Fibroblast of skin of left biceps (primary cell): ENCODE measurements at regions not wholly inside any gene's neighbourhood (a gene's known extent, or its start where the extent isn't known, plus 50 kb on each side); places are given as distances from the start of the nearest gene placed in this dataset.
"Not testable (repeated sequence)": the region's sequence is repeated elsewhere in the genome, so short reads cannot be mapped to it uniquely, and the experiment has no call there.

Experiments
- DNase-seq, 2 experiments: peaks; one replicate each; pipeline ENCODE4 v3.0.0-alpha.2; 2013; ENCODE audit warnings: low read depth in 2 of 2

GRCh38 chr12:84276215-84276614, 636.4 kb downstream of the SLC6A15 start:
- DNase-seq = no peak

DNA sequence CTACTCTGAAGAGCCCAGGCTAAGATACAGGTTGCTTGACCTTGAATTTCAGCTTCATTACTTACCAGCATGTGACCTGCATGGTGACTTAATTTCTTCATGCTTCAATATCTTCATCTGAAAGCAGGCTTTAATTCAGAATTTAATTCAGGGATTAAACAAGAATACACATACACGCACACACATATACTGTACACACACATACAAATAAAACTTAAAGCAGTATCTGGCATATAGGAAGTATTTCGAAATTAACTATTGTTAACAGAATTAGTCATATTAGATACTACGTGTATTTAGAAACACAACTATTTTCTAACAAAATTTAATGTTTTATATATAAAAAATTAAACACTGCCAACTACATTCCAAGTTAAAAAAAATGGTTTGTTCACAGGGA, 640.3 kb downstream of the SLC6A15 start:
- DNase-seq = no peak

GRCh38 chr12:84270470-84271140, 642.0 kb downstream of the SLC6A15 start:
- no peak for DNase-seq

- no peak for DNase-seq
These were observed 664.7 kb downstream of the SLC6A15 start for GRCh38 chr12:84247931-84248330.

- no peak for DNase-seq
These were observed 668.9 kb downstream of the SLC6A15 start for GRCh38 chr12:84243686-84244085.

GRCh38 chr12:84222841-84223240, 689.8 kb downstream of the SLC6A15 start:
- no peak for DNase-seq

- no peak for DNase-seq
These were observed 694.2 kb downstream of the SLC6A15 start for GRCh38 chr12:84218406-84218805.

- no peak for DNase-seq
These were observed 710.6 kb downstream of the SLC6A15 start for GRCh38 chr12:84201976-84202375.

DNA sequence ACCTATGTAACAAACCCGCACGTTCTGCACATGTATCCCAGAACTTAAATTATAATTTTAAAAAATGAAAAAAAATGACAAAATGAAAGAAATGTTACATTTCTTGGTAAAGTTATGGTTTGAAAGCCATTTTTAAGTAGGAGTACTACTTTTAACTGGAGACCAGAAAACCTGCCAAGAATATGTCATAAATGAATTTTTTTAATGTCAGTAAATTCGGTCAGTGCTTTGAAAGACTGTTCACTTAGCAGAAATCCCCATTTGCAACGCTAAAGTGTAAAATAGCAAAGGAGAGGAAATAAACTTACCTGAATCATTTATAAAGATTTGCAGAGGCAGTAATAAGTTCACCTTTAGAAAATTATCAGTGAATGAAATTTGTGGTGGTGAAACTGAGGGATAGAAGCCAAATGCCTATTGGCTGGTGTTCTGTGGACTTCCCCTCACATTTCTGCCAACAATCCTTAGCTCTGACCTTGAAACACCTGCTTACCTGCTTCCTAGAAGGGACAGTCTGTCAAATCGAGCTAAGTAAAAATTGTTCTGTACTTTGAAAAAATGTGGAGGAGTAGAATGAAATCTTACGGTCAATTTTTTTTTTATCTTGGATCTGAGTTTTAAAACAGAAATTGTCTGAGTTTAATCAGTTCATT, 714.2 kb downstream of the SLC6A15 start:
- DNase-seq = no peak

DNA sequence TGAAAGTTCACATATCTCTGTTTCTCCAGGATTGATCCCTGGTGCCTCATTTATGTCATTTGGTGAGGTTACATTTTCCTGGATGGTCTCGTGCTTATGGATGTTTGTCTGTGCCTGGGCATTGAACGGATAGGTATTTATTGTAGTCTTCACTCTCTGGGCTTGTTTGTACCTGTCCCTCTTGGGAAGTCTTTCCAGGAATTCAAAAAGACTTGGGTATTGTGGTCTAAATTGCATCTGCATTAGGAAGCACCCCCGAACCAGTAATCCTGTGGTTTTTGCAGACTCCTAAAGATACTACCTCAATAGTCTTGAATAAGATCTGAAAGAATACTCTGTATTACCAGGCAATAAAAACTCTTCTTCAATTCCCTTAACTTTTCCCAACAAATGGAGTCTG, 720.8 kb downstream of the SLC6A15 start:
- DNase-seq = no peak

GRCh38 chr12:84186433-84186832, 726.2 kb downstream of the SLC6A15 start:
- DNase-seq = no peak

DNA sequence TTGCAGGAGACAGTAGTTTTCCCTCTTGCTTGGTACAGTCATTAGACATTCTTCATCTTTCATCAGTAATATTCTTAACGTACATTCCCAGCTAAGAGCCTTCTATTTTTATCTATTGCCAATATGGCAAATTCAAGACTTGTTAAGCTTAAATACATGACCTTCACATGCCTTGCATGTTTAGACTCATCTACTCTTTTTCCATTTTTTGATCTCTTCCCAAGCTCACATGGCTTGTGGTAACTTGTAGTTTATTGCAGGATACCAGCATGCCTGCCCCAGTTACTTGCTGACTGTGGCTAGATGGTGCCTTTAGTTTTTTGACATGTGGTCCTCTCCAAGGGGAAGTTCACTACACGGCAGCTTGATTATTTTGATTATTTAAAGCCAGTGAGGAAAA, 729.0 kb downstream of the SLC6A15 start:
- DNase-seq = no peak

- no peak for DNase-seq
These were observed 738.5 kb downstream of the SLC6A15 start for GRCh38 chr12:84174115-84174514.

DNA sequence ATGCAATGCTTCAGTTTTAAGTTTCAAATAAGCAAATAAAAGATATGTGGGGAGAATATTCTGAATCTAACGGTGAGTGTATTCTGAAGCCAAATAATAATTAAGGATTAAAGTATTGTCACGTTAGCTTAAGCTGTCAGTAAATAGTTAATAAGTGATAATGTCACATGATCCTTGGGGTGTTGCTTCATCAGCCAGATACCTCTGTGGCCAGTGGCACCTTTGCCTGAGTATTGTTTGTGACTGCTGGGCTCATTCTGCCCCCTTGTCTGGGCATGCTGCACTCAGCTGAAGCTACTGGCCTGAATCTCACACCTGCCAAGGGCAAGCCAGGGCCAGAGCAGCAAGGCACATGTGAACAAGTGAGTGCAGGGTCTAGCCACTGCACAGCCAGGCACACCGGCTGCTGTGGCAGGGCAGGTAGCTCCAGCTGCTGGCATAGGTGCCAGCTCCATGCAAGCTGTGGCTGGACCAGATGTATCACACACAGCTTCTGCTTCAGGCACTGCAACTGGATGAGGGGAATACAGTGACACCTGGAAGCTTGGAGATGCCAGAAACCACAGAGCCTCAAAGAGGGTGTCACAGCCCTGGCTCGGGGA, 739.7 kb downstream of the SLC6A15 start:
- no peak for DNase-seq

DNA sequence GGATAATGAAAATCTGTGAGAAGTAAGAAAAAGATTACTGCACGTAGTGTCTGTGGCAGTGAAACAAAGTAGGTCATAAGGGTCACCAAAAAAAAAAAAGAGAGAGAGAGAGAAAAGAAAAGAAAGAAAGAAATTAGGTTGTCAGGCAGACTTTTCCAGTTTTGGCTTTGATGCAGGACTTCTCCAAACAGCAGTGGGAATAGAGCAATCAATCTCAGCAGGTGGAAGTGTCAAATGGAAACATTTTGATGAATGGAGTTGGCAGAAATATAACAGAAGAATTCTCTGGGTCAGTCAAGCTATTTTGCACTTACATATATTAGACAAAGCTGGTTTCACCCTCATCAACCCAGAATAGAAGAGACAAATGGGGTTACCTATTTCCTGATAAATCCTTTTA, 745.8 kb downstream of the SLC6A15 start:
- DNase-seq = no peak

DNA sequence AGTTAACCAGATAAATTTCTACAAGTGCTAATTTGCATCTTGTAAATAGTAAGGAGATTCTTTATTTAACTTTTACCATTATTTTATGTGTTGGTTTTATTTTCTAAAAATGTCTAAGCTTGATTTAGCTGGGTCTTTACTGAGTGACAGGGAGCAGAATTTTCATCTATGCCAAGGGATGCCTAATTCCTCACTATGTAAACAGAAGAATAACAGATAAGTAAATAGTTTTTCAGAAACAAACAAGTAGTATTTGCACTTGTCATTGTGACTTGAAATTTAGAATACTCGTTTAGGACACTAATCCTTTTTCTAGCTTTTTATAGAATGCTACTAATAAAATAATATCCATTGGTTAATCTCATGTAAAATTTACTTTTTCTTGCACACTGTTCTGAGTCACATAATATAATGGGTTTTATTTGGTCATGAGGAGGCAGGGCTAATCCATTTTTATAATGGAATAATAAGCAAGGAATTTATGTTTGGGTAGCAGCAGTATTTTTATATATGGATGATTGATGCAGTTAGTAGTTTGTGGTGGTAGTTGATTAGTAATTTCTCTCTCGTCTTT, 746.5 kb downstream of the SLC6A15 start:
- no peak for DNase-seq

GRCh38 chr12:84161296-84161695, 751.3 kb downstream of the SLC6A15 start:
- DNase-seq = no peak

DNA sequence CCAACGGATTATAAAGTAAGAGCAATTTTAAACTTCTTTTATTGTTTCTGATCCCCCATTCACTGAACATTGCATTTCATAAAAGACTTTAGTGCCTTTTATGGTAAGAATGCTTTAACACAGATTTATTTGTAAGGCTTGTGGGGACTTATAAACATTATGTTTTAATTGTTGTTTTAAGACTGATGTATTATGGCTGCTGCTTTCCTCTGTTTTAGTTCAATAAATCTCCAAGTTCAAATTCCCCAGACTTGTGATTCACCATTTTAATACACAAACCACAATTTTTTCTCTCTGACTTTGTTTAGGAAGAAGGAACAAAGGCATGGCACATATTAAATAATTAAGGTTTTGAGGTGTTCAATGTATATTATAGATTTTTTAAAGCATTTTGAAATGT, 753.3 kb downstream of the SLC6A15 start:
- DNase-seq = no peak

DNA sequence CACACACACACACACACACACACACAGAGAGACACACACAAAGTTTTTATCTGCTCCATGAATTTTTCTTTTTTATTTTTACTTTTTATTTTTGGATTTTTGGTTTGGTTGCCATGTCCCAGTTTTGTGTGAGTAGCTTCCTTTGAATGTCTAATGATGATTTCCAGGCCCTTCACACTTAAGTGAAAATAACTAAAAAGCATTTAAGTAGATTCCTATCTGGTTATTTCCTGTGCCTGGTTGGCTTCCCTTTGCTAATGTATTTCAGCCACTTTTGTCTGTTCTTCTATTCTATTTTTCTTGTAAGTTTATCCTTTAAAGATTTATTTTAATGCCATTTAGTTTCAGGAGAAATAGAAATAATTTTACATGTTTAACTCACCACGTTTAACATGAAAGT, 755.4 kb downstream of the SLC6A15 start:
- no peak for DNase-seq

DNA sequence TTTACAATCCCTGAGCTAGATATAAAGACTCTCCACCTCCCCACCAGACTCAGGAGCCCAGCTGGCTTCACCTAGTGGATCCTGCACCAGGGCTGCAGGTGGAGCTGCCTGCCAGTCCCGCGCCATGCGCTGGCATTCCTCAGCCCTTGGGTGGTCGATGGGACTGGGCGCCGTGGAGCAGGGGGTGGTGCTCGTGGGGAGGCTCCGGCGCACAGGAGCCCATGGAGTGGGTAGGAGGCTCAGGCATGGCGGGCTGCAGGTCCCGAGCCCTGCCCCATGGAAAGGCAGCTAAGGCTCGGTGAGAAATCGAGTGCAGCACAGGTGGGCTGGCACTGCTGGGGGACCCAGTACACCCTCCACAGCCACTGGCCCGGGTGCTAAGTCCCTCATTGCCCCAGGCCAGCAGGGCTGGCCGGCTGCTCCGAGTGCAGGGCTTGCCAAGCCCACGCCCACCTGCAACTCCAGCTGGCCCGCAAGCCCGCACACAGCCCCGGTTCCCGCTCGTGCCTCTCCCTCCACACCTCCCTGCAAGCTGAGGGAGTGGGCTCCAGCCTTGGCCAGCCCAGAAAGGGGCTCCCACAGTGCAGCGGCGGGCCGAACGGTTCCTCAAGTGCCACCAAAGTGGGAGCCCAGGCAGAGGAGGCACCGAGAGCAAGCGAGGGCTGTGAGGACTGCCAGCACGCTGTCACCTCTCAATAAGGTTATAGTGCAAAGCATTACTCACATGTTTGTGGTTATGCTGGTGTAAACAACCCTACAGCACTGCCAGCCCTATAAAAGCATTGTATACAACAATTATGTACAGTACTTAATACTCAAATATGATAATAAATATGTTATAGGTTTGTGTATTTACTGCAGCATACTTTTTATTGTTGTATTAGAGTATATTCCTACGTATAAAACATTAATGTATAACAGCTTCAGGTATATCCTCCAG, 757.3 kb downstream of the SLC6A15 start:
- DNase-seq = not testable (repeated sequence)

- DNase-seq = not testable (repeated sequence)
These were observed 758.1 kb downstream of the SLC6A15 start for GRCh38 chr12:84154439-84154990.

- DNase-seq = no peak
These were observed 762.4 kb downstream of the SLC6A15 start for GRCh38 chr12:84150201-84150600.
